ENCODE measurements at regions not wholly inside any gene's neighbourhood (a gene's known extent, or its start where the extent isn't known, plus 50 kb on each side); places are given as distances from the start of the nearest gene placed in this dataset.
A peak's percentile ranks its signal among the peaks of the same experiment; 100 is the strongest.
"Not testable (repeated sequence)": the region's sequence is repeated elsewhere in the genome, so short reads cannot be mapped to it uniquely, and the experiment has no call there.

GRCh38 chr18:67134911-67135310 lies 381.6 kb downstream of the DSEL start:
- no peak for DNase-seq (ENCODE audit: low spot score)

GRCh38 chr18:67133669-67134068 lies 382.9 kb downstream of the DSEL start:
- DNase-seq (ENCODE audit: low spot score) = no peak

GRCh38 chr18:67132919-67133318 lies 383.6 kb downstream of the DSEL start:
- DNase-seq (ENCODE audit: low spot score) = no peak

GRCh38 chr18:67131498-67131897 lies 385.0 kb downstream of the DSEL start:
- no peak for DNase-seq (ENCODE audit: low spot score)

- not testable (repeated sequence) for DNase-seq (ENCODE audit: low spot score)
Measured at GRCh38 chr18:67126751-67127150, 389.8 kb downstream of the DSEL start.

GRCh38 chr18:67123901-67124300 lies 392.6 kb downstream of the DSEL start:
- no peak for DNase-seq (ENCODE audit: low spot score)

GRCh38 chr18:67117804-67118203 lies 398.7 kb downstream of the DSEL start:
- DNase-seq (ENCODE audit: low spot score) = no peak

GRCh38 chr18:67109535-67109934 lies 407.0 kb downstream of the DSEL start:
- DNase-seq (ENCODE audit: low spot score) = no peak

GRCh38 chr18:67108894-67109293 lies 407.6 kb downstream of the DSEL start:
- DNase-seq (ENCODE audit: low spot score) = no peak

GRCh38 chr18:67104700-67105284 lies 411.7 kb downstream of the DSEL start:
- peak; percentile 56 for DNase-seq (ENCODE audit: low spot score)

GRCh38 chr18:67094123-67094522 lies 422.4 kb downstream of the DSEL start:
- no peak for DNase-seq (ENCODE audit: low spot score)

GRCh38 chr18:67092141-67092540 lies 424.4 kb downstream of the DSEL start:
- no peak for DNase-seq (ENCODE audit: low spot score)

GRCh38 chr18:67081482-67082211 lies 434.9 kb downstream of the DSEL start:
- no peak for DNase-seq (ENCODE audit: low spot score)

GRCh38 chr18:67080601-67081000 lies 435.9 kb downstream of the DSEL start:
- DNase-seq (ENCODE audit: low spot score) = no peak

GRCh38 chr18:67074309-67074708 lies 442.2 kb downstream of the DSEL start:
- DNase-seq (ENCODE audit: low spot score) = no peak

- no peak for DNase-seq (ENCODE audit: low spot score)
Measured at GRCh38 chr18:67072791-67073190, 443.7 kb downstream of the DSEL start.

- DNase-seq (ENCODE audit: low spot score) = no peak
Measured at GRCh38 chr18:67068608-67069007, 447.9 kb downstream of the DSEL start.

GRCh38 chr18:67047334-67047733 lies 443.4 kb upstream of the CDH19 start:
- DNase-seq (ENCODE audit: low spot score) = no peak

GRCh38 chr18:67043276-67043675 lies 439.4 kb upstream of the CDH19 start:
- DNase-seq (ENCODE audit: low spot score) = no peak

- no peak for DNase-seq (ENCODE audit: low spot score)
Measured at GRCh38 chr18:67041334-67041733, 437.4 kb upstream of the CDH19 start.

- no peak for DNase-seq (ENCODE audit: low spot score)
Measured at GRCh38 chr18:67035026-67035425, 431.1 kb upstream of the CDH19 start.

GRCh38 chr18:67023059-67023458 lies 419.2 kb upstream of the CDH19 start:
- DNase-seq (ENCODE audit: low spot score) = no peak

- no peak for DNase-seq (ENCODE audit: low spot score)
Measured at GRCh38 chr18:67010919-67011318, 407.0 kb upstream of the CDH19 start.

- no peak for DNase-seq (ENCODE audit: low spot score)
Measured at GRCh38 chr18:67007999-67008398, 404.1 kb upstream of the CDH19 start.
